GM20000 (cell line): ENCODE measurements at regions not wholly inside any gene's neighbourhood (a gene's known extent, or its start where the extent isn't known, plus 50 kb on each side); places are given as distances from the start of the nearest gene placed in this dataset.

Experiments
- DNase-seq: peaks from one replicate; pipeline ENCODE4 v3.0.0; 2012; ENCODE audit warnings: low spot score
- TF ChIP-seq, protein P1 (sequence below): IDR thresholded peaks from 2 replicates; pipeline ENCODE4 v1.5.1; 2012; ENCODE audit warnings: mild to moderate bottlenecking, control low read depth; ENCODE audit errors: extremely low read depth, missing control alignments

DNA sequence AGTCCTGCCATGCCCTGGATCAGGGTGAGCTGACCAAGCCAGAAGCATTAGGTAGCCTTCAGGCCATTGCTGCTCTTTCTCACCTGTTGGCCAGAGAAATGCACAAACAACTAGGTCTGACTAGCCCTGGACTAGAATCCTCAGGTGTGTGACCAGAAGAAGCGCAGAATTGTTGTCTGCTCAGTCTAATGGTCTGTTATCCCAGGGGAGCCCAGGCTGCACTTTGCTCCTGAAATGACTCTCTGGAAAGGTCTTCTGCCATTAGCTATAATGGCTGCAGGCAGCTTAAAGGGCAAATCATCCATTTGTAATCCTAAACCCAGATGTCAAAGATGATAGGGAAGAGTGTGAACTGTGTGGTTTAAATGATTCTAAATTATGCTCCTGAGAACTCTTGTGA is 246.1 kb downstream of the NFKBIZ start:
- no peak for DNase-seq
- TF ChIP-seq, protein P1, sequence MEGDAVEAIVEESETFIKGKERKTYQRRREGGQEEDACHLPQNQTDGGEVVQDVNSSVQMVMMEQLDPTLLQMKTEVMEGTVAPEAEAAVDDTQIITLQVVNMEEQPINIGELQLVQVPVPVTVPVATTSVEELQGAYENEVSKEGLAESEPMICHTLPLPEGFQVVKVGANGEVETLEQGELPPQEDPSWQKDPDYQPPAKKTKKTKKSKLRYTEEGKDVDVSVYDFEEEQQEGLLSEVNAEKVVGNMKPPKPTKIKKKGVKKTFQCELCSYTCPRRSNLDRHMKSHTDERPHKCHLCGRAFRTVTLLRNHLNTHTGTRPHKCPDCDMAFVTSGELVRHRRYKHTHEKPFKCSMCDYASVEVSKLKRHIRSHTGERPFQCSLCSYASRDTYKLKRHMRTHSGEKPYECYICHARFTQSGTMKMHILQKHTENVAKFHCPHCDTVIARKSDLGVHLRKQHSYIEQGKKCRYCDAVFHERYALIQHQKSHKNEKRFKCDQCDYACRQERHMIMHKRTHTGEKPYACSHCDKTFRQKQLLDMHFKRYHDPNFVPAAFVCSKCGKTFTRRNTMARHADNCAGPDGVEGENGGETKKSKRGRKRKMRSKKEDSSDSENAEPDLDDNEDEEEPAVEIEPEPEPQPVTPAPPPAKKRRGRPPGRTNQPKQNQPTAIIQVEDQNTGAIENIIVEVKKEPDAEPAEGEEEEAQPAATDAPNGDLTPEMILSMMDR, result no peak

DNA sequence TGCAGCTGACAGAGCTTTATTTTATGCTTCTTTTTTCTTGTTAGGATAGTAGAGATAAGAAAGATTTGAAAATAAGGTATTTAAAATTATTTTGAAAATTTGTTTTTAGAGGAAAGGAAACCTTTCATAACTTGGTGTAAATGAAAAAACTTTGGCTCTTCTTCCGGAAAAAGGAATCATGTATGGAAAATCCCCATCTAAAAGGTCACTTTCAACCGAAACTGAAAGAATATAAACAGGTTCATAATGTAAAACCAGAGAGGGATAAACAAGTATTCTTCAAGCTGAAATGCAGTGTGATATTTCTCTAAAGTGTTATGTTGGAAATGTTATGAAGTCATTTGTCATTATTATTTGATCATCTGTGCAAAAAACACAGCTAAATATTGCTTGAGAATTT is 246.8 kb downstream of the NFKBIZ start:
- TF ChIP-seq, protein P1, result no peak
- DNase-seq, result no peak

DNA sequence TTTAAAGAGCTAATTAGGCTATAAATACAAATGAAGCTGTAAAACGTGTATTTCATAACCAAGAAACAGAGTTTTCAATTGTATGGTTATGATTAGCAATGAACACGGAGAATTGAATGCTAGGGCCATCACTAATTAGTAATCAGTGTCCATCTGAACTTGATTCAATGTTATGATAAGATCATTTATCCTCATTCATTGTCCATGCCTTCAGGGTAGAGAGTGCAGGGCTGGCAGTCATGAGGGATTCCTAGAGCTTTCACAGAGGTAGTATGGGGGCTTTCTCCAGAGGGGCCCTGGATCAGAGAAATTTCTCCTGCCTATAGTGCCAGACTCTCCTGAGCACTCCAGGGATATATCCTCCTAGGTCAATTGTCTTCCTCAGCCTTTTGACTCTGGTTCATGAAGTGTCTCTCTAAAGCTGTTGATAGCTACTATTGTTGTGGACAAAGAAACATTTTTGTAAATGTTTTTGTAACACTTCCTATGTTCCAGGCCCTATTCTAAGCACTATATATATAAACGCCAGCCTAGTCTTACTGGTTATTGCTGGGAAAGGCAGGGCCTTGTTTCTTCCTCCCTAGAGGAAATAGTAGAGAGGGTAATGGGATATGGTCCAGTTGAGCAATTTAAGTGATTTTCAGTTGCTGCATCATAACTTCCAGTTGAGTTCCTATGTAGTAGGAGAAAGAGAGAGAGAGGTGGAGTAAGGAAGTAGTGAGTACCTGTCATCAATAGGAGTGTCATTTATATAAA is 249.0 kb downstream of the NFKBIZ start:
- no peak for DNase-seq

DNA sequence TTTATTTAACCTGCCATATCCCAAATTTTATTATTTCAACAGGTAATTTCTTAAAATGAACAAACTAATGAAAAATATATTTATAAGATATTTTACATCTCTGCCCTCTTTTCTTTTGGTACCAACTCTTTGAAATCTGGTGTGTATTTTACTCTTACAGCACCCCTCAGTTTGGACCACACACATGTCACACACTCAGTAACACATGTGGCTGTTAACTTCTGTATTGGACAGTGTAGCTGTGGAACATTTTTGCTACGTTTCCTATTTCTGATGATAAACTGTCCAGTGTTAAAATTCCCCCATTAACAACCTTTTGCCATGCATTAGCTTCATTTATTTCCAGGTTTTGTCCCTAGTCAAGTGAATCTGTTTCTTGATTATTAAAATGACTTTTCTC is 250.6 kb downstream of the NFKBIZ start:
- TF ChIP-seq, protein P1, result no peak
- DNase-seq, result no peak

More for the DNA sequence above, 249.0 kb downstream of the NFKBIZ start:
- TF ChIP-seq, protein P1, result no peak

DNA sequence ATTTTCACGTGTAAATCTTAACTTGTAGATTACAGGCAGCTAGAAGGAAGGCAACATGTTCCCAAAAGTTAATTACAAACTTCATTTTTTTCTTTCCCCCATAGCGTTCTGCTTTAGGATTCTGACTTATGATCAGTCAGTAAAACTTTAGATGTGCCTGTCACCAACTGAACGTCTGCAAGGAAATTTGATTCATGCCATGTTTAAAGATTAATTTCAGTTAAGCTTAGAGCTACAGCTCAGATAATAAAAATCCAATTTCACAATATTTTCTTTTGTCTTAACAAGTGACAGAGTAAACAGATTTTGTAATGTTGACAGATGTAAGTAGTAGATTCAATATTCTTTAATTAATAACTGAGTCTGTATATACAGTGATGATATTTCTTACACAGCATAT is 253.1 kb downstream of the NFKBIZ start:
- TF ChIP-seq, protein P1, result no peak
- no peak for DNase-seq

DNA sequence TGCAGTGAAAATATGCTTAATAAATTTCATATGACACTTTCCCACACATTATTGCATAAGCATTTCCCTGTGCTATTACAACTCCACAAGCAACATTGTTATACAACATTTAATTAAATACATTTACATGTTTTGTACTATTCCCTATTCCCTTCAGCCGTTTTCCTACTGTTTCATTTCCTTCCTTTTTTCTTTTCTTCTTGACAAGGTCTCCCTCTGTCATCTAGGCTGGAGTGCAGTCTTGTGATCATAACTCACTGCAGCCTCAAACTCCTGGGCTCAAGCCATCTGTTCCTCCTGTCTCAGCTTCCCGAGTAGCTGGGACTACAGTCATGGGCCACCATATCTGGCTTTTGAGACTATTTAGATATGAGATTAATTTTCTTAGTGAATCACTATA is 254.7 kb downstream of the NFKBIZ start:
- DNase-seq, result no peak
- TF ChIP-seq, protein P1, result no peak

DNA sequence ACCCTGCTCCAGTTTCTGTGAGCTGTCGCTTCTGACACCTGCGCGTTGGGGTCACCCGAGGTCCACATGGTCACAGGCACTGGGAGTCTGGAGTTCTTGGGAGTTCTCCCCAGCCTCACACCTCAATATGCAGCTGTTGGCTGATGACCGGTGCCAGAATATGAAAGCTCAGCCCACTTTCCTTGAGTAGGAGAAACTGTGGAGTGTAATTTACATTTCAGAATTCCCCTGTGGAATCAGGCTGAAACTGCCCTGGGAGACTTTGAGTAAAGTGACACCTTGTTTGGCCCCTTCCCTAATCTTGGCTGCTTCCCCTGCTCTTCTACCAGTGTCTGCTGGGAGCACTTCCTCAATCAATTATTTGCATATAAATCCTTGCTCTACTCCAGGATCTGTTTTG is 255.9 kb downstream of the NFKBIZ start:
- TF ChIP-seq, protein P1, result no peak
- no peak for DNase-seq
